Left lung (tissue), 4 donors: ENCODE measurements at regions not wholly inside any gene's neighbourhood (a gene's known extent, or its start where the extent isn't known, plus 50 kb on each side); places are given as distances from the start of the nearest gene placed in this dataset.

Source experiments
- ATAC-seq: fragments of 200-7000 bp; cut with Tn5 transposase; one replicate; pipeline ENCODE4 v1.9.1; 2020; ENCODE audit warnings: moderate library complexity
- DNase-seq, 4 donors: peaks; one replicate each; pipeline ENCODE4 v3.0.0-alpha.2; 2013 to 2020
- H3K27ac ChIP-seq, 2 donors: fragments of 200-600 bp; sonication (generic) in 1 of 2; one replicate each; pipeline versions ENCODE4 v1.5.0 to v1.8.0; 2020 to 2021
- H3K27me3 ChIP-seq, 2 donors: fragments of 200-600 bp; sonication (generic) in 1 of 2; one replicate each; pipeline versions ENCODE4 v1.5.0 to v1.8.0; 2020 to 2021
- H3K36me3 ChIP-seq, 2 donors: fragments of 200-600 bp; sonication (generic) in 1 of 2; one replicate each; pipeline versions ENCODE4 v1.5.0 to v1.8.0; 2020 to 2021
- H3K4me1 ChIP-seq, 2 donors: fragments of 200-600 bp; one replicate each; pipeline ENCODE4 v1.8.0; 2021
- H3K4me3 ChIP-seq, 2 donors: fragments of 200-600 bp; sonication (generic) in 1 of 2; one replicate each; pipeline versions ENCODE4 v1.5.0 to v1.8.0; 2020 to 2021; ENCODE audit warnings: mild to moderate bottlenecking in 1 of 2
- H3K9me3 ChIP-seq, 2 donors: fragments of 200-600 bp; sonication (generic) in 1 of 2; one replicate each; pipeline versions ENCODE4 v1.5.0 to v1.8.0; 2020 to 2021
- CTCF ChIP-seq, 2 donors: fragments of 200-600 bp; sonication (generic) in 1 of 2; IDR thresholded peaks; one replicate each; pipeline versions ENCODE4 v1.5.0 to v1.8.0; 2021; ENCODE audit warnings: antibody characterized with exemption in 2 of 2
- intact Hi-C, 2 donors: fragments of 100-400 bp; cut with DNase I; formaldehyde crosslinking; loops; one replicate each; pipeline versions ENCODE4 v1.11.2 to v1.14.2; 2022
- donor health status: DM: no; HTN: yes; CAD: no.
- donor health status: DM: no; HTN: no; CAD: no.

- Histone ChIP-seq H3K27ac (no peak overlapping the region), H3K36me3 (no peaks in the 10 kb centered on the region), H3K4me1 (no peaks in the 10 kb centered on the region), H3K4me3 (no peak overlapping the region), H3K27me3 (no peaks in the 10 kb centered on the region), H3K9me3 (peaks cover 0 to 8% of the 10 kb centered on the region in 2 donors)
- TF ChIP-seq CTCF (IDR thresholded peaks at IDR 0.05) = no peak
- no peak for DNase-seq
- no peak for ATAC-seq
- intact Hi-C loops = no loop called here
Measured at GRCh38 chr4:14545163-14545562, 457.1 kb upstream of the CPEB2 start.

GRCh38 chr4:14545807-14546206, 456.5 kb upstream of the CPEB2 start:
- DNase-seq = no peak
- Histone ChIP-seq H3K9me3 (peaks cover 0 to 8% of the 10 kb centered on the region in 2 donors), H3K4me3 (no peak overlapping the region), H3K27ac (no peak overlapping the region), H3K27me3 (no peaks in the 10 kb centered on the region), H3K4me1 (no peaks in the 10 kb centered on the region), H3K36me3 (no peaks in the 10 kb centered on the region)
- ATAC-seq = no peak
- TF ChIP-seq CTCF (IDR thresholded peaks at IDR 0.05) = no peak
- intact Hi-C loops = no loop called here

DNA sequence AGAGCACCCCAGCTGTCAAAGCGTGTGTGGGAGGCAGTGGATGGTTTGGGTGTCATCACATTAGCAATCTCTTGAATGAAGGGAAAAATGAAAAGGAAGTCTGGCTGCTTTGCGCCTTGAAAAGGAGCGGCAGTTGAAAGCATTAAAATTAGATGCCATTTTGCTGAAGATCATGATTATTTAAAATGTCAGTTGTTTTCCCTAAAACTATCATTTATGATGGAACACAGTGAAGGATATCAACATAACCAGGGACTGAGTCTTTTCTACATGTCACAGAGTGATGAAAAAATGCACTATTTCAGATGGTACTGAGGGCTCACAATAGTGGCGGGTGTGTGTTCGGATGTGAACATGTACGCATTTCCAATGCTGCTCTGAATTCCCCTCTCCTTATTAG, 450.2 kb upstream of the CPEB2 start:
- Histone ChIP-seq H3K4me3 (no peak overlapping the region), H3K36me3 (no peaks in the 10 kb centered on the region), H3K27me3 (no peaks in the 10 kb centered on the region), H3K4me1 (no peaks in the 10 kb centered on the region), H3K9me3 (no peaks in the 10 kb centered on the region), H3K27ac (no peak overlapping the region)
- no peak for ATAC-seq
- no peak for DNase-seq
- no peak for TF ChIP-seq CTCF (IDR thresholded peaks at IDR 0.05)
- intact Hi-C loops = no loop called here

DNA sequence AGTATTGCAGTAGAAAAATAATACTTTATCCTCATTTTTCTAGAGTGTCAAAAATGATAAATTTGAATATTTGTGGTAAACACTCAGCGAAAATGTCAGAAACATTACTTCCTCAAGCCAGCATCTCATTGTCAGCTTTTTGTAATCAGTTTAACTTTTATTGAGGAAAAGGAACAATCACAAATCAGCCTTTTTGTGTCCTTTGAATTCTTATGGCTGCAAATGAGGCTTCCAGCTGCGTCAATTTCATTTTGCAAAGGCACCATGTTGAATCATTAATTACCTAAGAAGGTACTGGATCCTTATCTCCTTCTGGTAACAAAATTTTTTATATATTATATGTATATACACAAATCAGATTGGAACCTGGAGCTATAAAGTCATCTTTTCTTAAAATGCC, 442.6 kb upstream of the CPEB2 start:
- intact Hi-C loops = no loop called here
- DNase-seq (no peak), ATAC-seq (no peak)
- no peaks in the 10 kb centered on the region for H3K36me3 ChIP-seq
- no peak overlapping the region for H3K27ac ChIP-seq
- H3K4me1 ChIP-seq = no peaks in the 10 kb centered on the region
- no peak overlapping the region for H3K4me3 ChIP-seq
- no peak for TF ChIP-seq CTCF (IDR thresholded peaks at IDR 0.05)
- no peaks in the 10 kb centered on the region for H3K27me3 ChIP-seq
- H3K9me3 ChIP-seq = no peaks in the 10 kb centered on the region

DNA sequence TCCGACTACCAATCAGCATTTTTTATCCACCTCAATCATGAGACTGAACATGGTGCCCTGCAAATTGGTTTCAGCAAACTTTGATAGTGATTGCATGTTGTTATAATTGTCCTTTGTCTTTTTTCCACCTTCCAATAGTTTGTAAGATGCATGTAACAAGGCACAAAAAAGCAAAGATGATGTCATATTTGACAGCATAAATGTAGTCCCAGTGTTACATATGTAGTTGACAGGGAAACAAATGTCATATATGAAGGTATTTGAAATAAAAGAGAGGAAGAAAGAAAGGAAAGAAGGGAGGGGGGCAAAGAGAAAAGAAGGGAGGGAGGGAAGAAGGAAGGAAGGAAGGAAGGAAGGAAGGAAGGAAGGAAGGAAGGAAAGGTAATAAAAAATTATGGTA, 441.7 kb upstream of the CPEB2 start:
- intact Hi-C loops = no loop called here
- no peak for ATAC-seq
- TF ChIP-seq CTCF (IDR thresholded peaks at IDR 0.05) = no peak
- H3K9me3 ChIP-seq = no peaks in the 10 kb centered on the region
- DNase-seq = no peak
- no peak overlapping the region for H3K4me3 ChIP-seq
- H3K27ac ChIP-seq = no peak overlapping the region
- no peaks in the 10 kb centered on the region for H3K4me1 ChIP-seq
- H3K27me3 ChIP-seq = no peaks in the 10 kb centered on the region
- H3K36me3 ChIP-seq = no peaks in the 10 kb centered on the region
